Tibial nerve (tissue), 4 donors: ENCODE measurements at regions not wholly inside any gene's neighbourhood (a gene's known extent, or its start where the extent isn't known, plus 50 kb on each side); places are given as distances from the start of the nearest gene placed in this dataset.

ENCODE experiments used
- EP300 ChIP-seq, 2 donors: sonication (generic); formaldehyde crosslinking; IDR thresholded peaks; one replicate each; pipeline ENCODE4 v1.6.1; 2017; ENCODE audit warnings: antibody characterized with exemption in 2 of 2, mild to moderate bottlenecking in 1 of 2
- POLR2A ChIP-seq, 2 donors: fragments of 450-650 bp; IDR thresholded peaks; one replicate each; pipeline ENCODE4 v1.6.1; 2017; ENCODE audit warnings: antibody characterized with exemption in 2 of 2, mild to moderate bottlenecking in 2 of 2, moderate library complexity in 2 of 2
- TF ChIP-seq, protein P1 (sequence below), 5 experiments: fragments of 200-600 bp in 3 of 5; fragments of 450-650 bp in 2 of 5; sonication (generic) in 3 of 5; IDR thresholded peaks; one replicate each; pipeline ENCODE4 v1.5.1; 2016 to 2019; ENCODE audit warnings: antibody characterized with exemption in 5 of 5, mild to moderate bottlenecking in 3 of 5, moderate library complexity in 2 of 5

DNA sequence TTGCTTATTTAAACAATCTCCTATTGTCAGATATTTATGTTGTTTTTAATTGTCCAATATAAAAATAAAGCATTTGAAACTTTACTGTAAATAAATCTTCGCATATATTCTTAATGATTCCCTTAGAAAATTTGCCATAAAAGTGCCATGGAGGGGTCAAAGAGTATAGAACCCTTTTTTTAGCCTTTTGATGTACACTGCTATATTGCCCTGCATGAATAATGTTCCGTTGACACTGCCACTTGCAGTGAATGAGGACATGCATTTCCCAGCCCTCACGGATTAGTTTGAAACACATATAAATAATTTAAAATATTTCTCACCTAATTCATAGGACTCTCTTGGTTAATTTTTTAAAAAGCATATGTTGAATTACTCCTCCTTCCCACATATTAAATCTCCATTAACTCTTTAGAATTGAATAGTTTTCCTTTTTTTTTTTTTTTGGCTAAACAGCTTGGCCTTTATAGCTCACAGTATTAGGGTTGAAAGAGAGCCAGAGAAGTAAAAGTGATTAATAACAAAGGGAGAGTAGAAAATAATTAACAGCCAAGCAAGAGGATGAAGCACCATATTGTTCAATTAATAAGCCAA is 129.8 kb upstream of the SGCD start:
- TF ChIP-seq, protein P1, sequence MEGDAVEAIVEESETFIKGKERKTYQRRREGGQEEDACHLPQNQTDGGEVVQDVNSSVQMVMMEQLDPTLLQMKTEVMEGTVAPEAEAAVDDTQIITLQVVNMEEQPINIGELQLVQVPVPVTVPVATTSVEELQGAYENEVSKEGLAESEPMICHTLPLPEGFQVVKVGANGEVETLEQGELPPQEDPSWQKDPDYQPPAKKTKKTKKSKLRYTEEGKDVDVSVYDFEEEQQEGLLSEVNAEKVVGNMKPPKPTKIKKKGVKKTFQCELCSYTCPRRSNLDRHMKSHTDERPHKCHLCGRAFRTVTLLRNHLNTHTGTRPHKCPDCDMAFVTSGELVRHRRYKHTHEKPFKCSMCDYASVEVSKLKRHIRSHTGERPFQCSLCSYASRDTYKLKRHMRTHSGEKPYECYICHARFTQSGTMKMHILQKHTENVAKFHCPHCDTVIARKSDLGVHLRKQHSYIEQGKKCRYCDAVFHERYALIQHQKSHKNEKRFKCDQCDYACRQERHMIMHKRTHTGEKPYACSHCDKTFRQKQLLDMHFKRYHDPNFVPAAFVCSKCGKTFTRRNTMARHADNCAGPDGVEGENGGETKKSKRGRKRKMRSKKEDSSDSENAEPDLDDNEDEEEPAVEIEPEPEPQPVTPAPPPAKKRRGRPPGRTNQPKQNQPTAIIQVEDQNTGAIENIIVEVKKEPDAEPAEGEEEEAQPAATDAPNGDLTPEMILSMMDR (IDR thresholded peaks at IDR 0.05) = no peak
- TF ChIP-seq EP300 (IDR thresholded peaks at IDR 0.05) (no peak), POLR2A (IDR thresholded peaks at IDR 0.05) (no peak)
